Liver (tissue), 8 donors: ENCODE measurements at regions not wholly inside any gene's neighbourhood (a gene's known extent, or its start where the extent isn't known, plus 50 kb on each side); places are given as distances from the start of the nearest gene placed in this dataset.

Experiments used
- DNase-seq: peaks from one replicate; pipeline ENCODE4 v3.0.0-alpha.2; 2017; ENCODE audit warnings: low spot score
- H3K27ac ChIP-seq, 2 donors: one replicate each; pipeline ENCODE4 v1.7.0; 2013; ENCODE audit warnings: inconsistent platforms in 2 of 2, low read length in 2 of 2, control low read depth in 1 of 2, low read depth in 1 of 2, mild to moderate bottlenecking in 1 of 2
- H3K27me3 ChIP-seq, 4 donors: one replicate each; pipeline versions ENCODE4 v1.6.1 to v1.7.0; 2013; ENCODE audit warnings: low read length in 3 of 4, inconsistent platforms in 1 of 4, mild to moderate bottlenecking in 1 of 4, moderate library complexity in 1 of 4; ENCODE audit not compliant: control insufficient read depth in 4 of 4, insufficient read depth in 4 of 4
- H3K36me3 ChIP-seq, 4 donors: one replicate each; pipeline versions ENCODE4 v1.6.1 to v1.7.0; 2013; ENCODE audit warnings: low read length in 3 of 4, mild to moderate bottlenecking in 3 of 4, low read depth in 1 of 4, moderate library complexity in 1 of 4; ENCODE audit not compliant: control insufficient read depth in 4 of 4, insufficient read depth in 3 of 4
- H3K4me1 ChIP-seq, 4 donors: one replicate each; pipeline versions ENCODE4 v1.6.1 to v1.7.0; 2013; ENCODE audit warnings: low read length in 3 of 4, mild to moderate bottlenecking in 3 of 4, moderate library complexity in 1 of 4; ENCODE audit not compliant: control insufficient read depth in 4 of 4, insufficient read depth in 4 of 4
- H3K4me3 ChIP-seq, 3 donors: one replicate each; pipeline versions ENCODE4 v1.6.1 to v1.7.0; 2013; ENCODE audit warnings: low read length in 3 of 3, control low read depth in 1 of 3, low read depth in 1 of 3, mild to moderate bottlenecking in 1 of 3
- H3K9ac ChIP-seq, 2 donors: one replicate each; pipeline ENCODE4 v1.7.0; 2013; ENCODE audit warnings: low read length in 2 of 2, mild to moderate bottlenecking in 2 of 2, moderate library complexity in 2 of 2, control low read depth in 1 of 2, low read depth in 1 of 2
- H3K9me3 ChIP-seq, 4 donors: one replicate each; pipeline versions ENCODE4 v1.6.1 to v1.7.0; 2013; ENCODE audit warnings: low read length in 3 of 4; ENCODE audit not compliant: control insufficient read depth in 4 of 4
- FOXA1 ChIP-seq: IDR thresholded peaks from 2 replicates; pipeline ENCODE4 v1.6.1; 2016; ENCODE audit warnings: antibody characterized with exemption
- FOXA2 ChIP-seq: IDR thresholded peaks from 2 replicates; pipeline ENCODE4 v1.6.1; 2016; ENCODE audit warnings: antibody characterized with exemption
- GABPA ChIP-seq, 2 donors: IDR thresholded peaks in 1 of 2; conservative IDR thresholded peaks in 1 of 2; 2 replicates each; pipeline ENCODE4 v1.6.1; 2016; ENCODE audit warnings: antibody characterized with exemption in 2 of 2, mild to moderate bottlenecking in 1 of 2, moderate library complexity in 1 of 2
- HNF4A ChIP-seq, 2 donors: conservative IDR thresholded peaks; 2 replicates each; pipeline ENCODE4 v1.6.1; 2016; ENCODE audit warnings: antibody characterized with exemption in 2 of 2, mild to moderate bottlenecking in 2 of 2
- HNF4G ChIP-seq: IDR thresholded peaks from 2 replicates; pipeline ENCODE4 v1.6.1; 2016; ENCODE audit warnings: antibody characterized with exemption
- JUND ChIP-seq, 2 donors: IDR thresholded peaks; 2 replicates each; pipeline ENCODE4 v1.6.1; 2016; ENCODE audit warnings: antibody characterized with exemption in 2 of 2
- NR2F2 ChIP-seq: IDR thresholded peaks from 2 replicates; pipeline ENCODE4 v1.6.1; 2016; ENCODE audit warnings: antibody characterized with exemption
- RAD21 ChIP-seq, 2 donors: IDR thresholded peaks; 2 replicates each; pipeline ENCODE4 v1.6.1; 2016; ENCODE audit warnings: antibody characterized with exemption in 2 of 2, mild to moderate bottlenecking in 2 of 2
- RXRA ChIP-seq, 2 donors: IDR thresholded peaks; 2 replicates each; pipeline ENCODE4 v1.6.1; 2017 to 2018; ENCODE audit warnings: antibody characterized with exemption in 2 of 2, mild to moderate bottlenecking in 1 of 2
- SP1 ChIP-seq: IDR thresholded peaks from 2 replicates; pipeline ENCODE4 v1.6.1; 2018; ENCODE audit warnings: antibody characterized with exemption, mild to moderate bottlenecking
- TAF1 ChIP-seq: conservative IDR thresholded peaks from 2 replicates; pipeline ENCODE4 v1.6.1; 2016; ENCODE audit warnings: antibody characterized with exemption, mild to moderate bottlenecking
- YY1 ChIP-seq: IDR thresholded peaks from 2 replicates; pipeline ENCODE4 v1.6.1; 2016; ENCODE audit warnings: antibody characterized with exemption, mild to moderate bottlenecking
- WGBS: extraction: QIAGEN DNeasy Blood & Tissue Kit; methylation state at CpG from one replicate; pipeline ENCODE4 v1.1.7; 2013; 5-methylcytosine and 5-hydroxymethylcytosine counted together
- TF ChIP-seq, protein P1 (sequence below): IDR thresholded peaks from 2 replicates; pipeline ENCODE4 v1.6.1; 2016; ENCODE audit warnings: antibody characterized with exemption
- TF ChIP-seq, protein P2 (sequence below): IDR thresholded peaks from 2 replicates; pipeline ENCODE4 v1.6.1; 2016; ENCODE audit warnings: antibody characterized with exemption
- TF ChIP-seq, protein P3 (sequence below): fragments of 150-350 bp; IDR thresholded peaks from 2 replicates; pipeline ENCODE4 v1.5.1; 2017; ENCODE audit warnings: improper control_type of control experiment, low read depth, low read length; ENCODE audit not compliant: missing input control
- TF ChIP-seq, protein P4 (sequence below): IDR thresholded peaks from 2 replicates; pipeline ENCODE4 v1.6.1; 2016; ENCODE audit warnings: antibody characterized with exemption, mild to moderate bottlenecking
- TF ChIP-seq, protein P5 (sequence below): IDR thresholded peaks from 2 replicates; pipeline ENCODE4 v1.6.1; 2016; ENCODE audit warnings: antibody characterized with exemption
- donor health status: healthy.
- donor health status: healthy.
- donor health status: healthy.
- donor health status: healthy.
- donor health status: healthy.

DNA sequence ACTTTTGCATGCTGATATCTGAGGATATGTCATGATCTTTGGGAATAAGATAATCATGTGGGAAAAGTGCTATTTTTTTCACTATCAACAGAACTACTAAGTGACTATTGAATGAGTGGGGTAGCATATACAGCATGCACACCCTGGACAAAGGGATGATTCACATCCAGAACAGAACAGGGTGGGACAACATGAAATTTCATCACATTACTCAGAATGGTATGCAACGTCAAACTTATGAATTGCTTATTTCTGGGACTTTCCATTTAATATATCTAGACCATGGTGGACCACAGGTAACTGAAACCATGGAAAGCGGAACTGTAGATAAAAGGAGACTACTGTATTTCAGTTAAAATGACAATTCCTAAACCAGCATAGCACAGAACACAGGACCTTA, 370.0 kb downstream of the HINT1 start:
- TF ChIP-seq YY1 (no peak), SP1 (no peak), NR2F2 (no peak), JUND (IDR thresholded peaks at IDR 0.05) (no peak), HNF4G (no peak)
- TF ChIP-seq, protein P1, sequence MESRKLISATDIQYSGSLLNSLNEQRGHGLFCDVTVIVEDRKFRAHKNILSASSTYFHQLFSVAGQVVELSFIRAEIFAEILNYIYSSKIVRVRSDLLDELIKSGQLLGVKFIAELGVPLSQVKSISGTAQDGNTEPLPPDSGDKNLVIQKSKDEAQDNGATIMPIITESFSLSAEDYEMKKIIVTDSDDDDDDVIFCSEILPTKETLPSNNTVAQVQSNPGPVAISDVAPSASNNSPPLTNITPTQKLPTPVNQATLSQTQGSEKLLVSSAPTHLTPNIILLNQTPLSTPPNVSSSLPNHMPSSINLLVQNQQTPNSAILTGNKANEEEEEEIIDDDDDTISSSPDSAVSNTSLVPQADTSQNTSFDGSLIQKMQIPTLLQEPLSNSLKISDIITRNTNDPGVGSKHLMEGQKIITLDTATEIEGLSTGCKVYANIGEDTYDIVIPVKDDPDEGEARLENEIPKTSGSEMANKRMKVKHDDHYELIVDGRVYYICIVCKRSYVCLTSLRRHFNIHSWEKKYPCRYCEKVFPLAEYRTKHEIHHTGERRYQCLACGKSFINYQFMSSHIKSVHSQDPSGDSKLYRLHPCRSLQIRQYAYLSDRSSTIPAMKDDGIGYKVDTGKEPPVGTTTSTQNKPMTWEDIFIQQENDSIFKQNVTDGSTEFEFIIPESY = no peak
- no peak overlapping the region for H3K27ac ChIP-seq
- no peaks in the 10 kb centered on the region for H3K36me3 ChIP-seq
- no peak overlapping the region for H3K9ac ChIP-seq
- H3K4me1 ChIP-seq = no peaks in the 10 kb centered on the region
- H3K27me3 ChIP-seq = no peaks in the 10 kb centered on the region
- no peak for DNase-seq
- no peak overlapping the region for H3K4me3 ChIP-seq
- WGBS = 73% methylated on average over 2 of the region's 2 CpGs
- H3K9me3 ChIP-seq = peaks cover 0 to 2% (median 0%) of the 10 kb centered on the region in 4 donors

DNA sequence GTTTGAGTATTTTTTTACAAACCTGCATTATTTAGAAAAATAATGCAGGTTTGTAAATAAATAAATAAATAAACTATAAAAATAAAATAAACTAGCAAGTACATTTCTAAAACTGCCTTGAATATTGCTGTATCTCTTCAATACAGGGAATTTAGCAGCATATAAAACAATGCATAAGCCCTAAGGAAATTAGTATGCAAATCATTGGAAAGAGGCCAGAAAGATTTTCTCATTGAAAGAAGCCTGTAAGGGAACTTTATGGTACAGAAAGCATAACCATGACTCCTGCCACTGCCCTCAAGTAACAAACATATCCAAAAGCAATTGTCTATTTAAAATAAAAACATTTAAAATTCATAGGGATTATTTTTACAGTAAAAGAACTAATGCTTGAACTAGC, 387.3 kb downstream of the HINT1 start:
- Histone ChIP-seq H3K27me3 (peaks cover 0 to 6% (median 0%) of the 10 kb centered on the region in 4 donors), H3K4me3 (no peak overlapping the region), H3K9ac (no peak overlapping the region), H3K36me3 (no peaks in the 10 kb centered on the region), H3K9me3 (no peaks in the 10 kb centered on the region), H3K27ac (no peak overlapping the region), H3K4me1 (no peaks in the 10 kb centered on the region)
- TF ChIP-seq HNF4G (no peak), RAD21 (IDR thresholded peaks at IDR 0.05) (no peak), HNF4A (conservative IDR thresholded peaks at IDR 0.05) (no peak), RXRA (IDR thresholded peaks at IDR 0.05) (no peak), JUND (IDR thresholded peaks at IDR 0.05) (no peak), YY1 (no peak), TAF1 (no peak), FOXA2 (no peak), NR2F2 (no peak), FOXA1 (no peak), GABPA (IDR thresholded peaks at IDR 0.05 in 1 of 2, conservative IDR thresholded peaks at IDR 0.05 in 1 of 2) (no peak), SP1 (no peak)
- TF ChIP-seq, protein P2, sequence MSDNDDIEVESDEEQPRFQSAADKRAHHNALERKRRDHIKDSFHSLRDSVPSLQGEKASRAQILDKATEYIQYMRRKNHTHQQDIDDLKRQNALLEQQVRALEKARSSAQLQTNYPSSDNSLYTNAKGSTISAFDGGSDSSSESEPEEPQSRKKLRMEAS = no peak
- TF ChIP-seq, protein P3, sequence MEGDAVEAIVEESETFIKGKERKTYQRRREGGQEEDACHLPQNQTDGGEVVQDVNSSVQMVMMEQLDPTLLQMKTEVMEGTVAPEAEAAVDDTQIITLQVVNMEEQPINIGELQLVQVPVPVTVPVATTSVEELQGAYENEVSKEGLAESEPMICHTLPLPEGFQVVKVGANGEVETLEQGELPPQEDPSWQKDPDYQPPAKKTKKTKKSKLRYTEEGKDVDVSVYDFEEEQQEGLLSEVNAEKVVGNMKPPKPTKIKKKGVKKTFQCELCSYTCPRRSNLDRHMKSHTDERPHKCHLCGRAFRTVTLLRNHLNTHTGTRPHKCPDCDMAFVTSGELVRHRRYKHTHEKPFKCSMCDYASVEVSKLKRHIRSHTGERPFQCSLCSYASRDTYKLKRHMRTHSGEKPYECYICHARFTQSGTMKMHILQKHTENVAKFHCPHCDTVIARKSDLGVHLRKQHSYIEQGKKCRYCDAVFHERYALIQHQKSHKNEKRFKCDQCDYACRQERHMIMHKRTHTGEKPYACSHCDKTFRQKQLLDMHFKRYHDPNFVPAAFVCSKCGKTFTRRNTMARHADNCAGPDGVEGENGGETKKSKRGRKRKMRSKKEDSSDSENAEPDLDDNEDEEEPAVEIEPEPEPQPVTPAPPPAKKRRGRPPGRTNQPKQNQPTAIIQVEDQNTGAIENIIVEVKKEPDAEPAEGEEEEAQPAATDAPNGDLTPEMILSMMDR = no peak
- TF ChIP-seq, protein P1 = no peak
- TF ChIP-seq, protein P4, sequence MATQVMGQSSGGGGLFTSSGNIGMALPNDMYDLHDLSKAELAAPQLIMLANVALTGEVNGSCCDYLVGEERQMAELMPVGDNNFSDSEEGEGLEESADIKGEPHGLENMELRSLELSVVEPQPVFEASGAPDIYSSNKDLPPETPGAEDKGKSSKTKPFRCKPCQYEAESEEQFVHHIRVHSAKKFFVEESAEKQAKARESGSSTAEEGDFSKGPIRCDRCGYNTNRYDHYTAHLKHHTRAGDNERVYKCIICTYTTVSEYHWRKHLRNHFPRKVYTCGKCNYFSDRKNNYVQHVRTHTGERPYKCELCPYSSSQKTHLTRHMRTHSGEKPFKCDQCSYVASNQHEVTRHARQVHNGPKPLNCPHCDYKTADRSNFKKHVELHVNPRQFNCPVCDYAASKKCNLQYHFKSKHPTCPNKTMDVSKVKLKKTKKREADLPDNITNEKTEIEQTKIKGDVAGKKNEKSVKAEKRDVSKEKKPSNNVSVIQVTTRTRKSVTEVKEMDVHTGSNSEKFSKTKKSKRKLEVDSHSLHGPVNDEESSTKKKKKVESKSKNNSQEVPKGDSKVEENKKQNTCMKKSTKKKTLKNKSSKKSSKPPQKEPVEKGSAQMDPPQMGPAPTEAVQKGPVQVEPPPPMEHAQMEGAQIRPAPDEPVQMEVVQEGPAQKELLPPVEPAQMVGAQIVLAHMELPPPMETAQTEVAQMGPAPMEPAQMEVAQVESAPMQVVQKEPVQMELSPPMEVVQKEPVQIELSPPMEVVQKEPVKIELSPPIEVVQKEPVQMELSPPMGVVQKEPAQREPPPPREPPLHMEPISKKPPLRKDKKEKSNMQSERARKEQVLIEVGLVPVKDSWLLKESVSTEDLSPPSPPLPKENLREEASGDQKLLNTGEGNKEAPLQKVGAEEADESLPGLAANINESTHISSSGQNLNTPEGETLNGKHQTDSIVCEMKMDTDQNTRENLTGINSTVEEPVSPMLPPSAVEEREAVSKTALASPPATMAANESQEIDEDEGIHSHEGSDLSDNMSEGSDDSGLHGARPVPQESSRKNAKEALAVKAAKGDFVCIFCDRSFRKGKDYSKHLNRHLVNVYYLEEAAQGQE = no peak
- TF ChIP-seq, protein P5, sequence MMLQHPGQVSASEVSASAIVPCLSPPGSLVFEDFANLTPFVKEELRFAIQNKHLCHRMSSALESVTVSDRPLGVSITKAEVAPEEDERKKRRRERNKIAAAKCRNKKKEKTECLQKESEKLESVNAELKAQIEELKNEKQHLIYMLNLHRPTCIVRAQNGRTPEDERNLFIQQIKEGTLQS = no peak
- DNase-seq = no peak
